HG03039 (cell line): ENCODE measurements at regions not wholly inside any gene's neighbourhood (a gene's known extent, or its start where the extent isn't known, plus 50 kb on each side); places are given as distances from the start of the nearest gene placed in this dataset.
"Not testable (repeated sequence)": the region's sequence is repeated elsewhere in the genome, so short reads cannot be mapped to it uniquely, and the experiment has no call there.

Experiments used
- ATAC-seq: cut with Tn5 transposase; IDR thresholded peaks from one replicate; pipeline ENCODE4 v1.9.1; 2021; ENCODE audit warnings: mild to moderate bottlenecking, moderate library complexity; ENCODE audit not compliant: unreplicated experiment

DNA sequence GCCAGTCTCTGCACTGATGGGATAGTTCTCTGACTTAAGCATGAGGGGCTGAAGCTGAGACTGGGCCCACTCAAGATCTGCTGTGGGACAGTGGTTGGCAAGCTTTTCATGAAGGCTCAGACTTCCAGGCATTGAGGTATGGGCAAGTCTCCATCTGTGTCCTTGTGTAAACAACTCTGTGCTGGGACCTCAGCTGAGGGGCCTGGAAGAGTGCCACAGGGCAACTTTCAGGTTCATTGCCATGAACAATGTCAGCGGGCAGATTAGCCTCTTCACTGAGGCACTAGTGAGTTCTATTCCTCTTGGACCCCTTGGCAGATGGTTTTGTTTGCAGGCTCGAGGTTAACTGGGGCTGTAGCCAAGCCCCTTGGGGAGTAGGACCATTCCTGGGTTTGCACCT lies 127.1 kb downstream of the MRPS30 start:
- no peak for ATAC-seq

DNA sequence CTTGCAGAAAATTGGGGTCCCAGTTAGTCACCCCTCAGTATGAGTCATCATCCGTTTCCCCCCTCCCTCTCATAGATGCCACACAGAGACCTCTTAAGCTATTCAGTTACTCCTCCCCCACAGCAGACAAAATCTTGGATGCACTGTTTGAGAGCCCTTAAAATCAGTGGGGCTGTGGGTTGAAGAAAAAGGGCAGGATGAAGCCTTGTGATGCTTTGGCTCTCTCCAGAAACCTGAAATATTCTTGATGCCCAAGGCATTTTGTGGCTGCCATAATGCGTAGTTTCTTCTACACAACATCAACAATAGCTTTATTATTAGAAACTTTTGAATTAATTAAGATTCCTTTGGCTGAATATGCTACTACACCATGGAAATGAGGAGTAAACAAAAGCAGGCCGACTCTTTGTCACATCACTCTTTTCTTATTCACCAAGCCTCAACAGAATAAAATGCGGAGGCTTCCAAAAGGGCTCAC lies 133.8 kb downstream of the MRPS30 start:
- ATAC-seq = no peak

DNA sequence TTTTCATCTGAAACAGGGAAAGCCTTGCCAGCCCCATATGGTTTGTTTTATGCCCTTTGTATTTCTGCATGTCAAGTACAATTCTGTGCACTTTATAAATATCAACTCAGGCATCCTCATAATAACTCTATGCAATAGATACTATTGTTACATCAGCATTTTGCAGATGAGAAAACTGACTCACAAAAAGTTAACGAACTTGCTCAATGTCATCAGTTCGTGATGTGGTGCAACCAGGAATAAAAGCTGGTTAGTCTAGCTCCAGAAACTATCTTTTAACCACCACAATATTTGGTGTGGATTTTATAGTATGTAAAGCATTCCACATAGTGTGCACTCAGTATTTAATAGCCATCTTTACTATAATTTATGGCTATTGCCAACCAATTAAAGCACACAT lies 134.9 kb downstream of the MRPS30 start:
- ATAC-seq = no peak

DNA sequence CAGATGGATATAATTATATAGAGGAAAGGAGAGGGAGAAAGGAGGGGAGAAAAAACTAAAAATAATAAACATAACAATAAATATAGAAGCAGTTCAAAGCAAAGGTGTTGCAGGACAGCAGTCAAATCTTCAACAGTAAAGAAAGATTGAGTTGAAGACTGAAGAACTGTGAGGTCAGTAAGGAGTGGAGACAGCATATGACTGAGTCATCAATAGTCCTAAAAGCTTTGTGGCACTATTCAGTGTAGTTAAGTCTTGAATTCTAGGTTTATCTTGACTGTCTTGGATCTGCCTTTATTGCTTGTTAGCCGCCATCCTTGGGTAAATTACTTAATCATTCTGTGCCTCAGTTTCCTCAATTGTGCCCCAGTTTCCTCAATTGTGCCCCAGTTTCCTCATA lies 137.0 kb downstream of the MRPS30 start:
- no peak for ATAC-seq

DNA sequence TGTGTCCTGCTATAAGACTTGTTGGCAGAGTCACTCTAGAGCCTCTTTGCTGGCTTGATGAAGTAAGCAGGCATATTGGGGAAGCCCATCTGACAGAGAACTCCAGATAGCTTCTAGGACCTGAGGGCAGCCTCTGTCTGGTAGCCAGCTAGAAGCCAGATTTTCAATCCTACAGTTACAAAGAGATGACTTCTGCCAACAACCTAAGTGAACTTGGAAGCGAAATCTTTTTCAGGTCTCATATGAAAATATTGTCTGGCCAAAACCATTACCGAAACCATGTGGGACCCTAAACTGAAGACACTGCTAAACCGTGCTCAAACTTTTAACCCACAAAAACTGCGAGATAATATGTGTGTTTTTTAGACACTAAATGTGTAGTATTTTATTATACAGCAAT lies 140.9 kb downstream of the MRPS30 start:
- no peak for ATAC-seq

DNA sequence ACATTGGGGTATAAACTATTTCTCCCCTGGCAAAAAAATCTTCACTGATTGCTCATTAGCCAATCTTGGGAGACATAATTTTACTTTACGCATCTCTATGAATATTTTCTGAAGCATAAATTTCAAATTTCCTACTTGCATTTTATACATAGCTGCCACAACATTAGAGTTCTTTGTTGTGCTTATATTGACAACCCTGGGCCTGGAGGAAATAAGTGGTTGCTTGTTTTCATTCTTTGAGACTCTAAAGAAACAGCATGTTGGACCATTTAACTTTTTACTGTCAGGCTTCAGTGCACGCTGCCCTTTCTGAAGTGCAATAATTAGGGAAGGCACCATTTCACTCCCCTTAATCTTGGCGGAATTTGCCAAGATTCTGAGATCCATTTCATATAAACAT lies 142.6 kb downstream of the MRPS30 start:
- ATAC-seq = no peak

DNA sequence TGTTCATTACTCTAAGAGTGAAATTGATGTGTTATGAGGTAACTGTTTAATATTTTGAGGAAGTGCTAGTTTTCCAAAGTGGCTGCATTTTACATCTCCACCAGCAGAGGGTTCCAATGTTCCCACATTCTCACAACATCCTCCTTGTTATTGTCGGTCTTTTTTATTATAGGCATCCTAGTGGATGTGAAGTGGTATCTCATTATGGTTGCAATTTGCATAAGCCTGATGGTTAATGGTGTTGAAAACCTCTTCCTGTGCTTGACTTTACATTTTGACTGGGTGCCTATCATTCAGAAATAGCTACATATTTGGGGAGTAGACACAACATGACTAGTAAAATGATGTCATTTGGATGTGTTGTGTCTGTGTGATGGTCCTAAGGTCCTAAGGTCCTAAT lies 143.6 kb downstream of the MRPS30 start:
- peak; percentile 78 for ATAC-seq

DNA sequence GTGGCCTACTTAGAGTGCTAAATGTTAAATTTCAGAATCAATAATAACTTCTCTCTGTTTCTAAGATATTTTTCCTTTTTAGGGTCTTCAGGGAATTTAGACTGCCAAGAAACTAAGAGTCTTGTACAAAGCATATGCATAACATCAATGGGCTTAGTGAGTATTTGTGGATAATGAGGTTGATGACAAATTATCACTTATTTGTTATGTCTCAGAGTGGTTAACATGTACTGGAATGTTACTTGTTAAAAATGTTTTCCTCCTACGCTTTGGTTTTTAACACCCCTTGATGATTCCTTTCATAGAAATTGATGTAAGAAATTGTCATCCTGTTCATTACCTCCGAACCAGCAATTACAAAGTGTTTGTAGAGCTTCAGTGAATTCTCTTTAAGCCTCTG lies 144.3 kb downstream of the MRPS30 start:
- no peak for ATAC-seq

DNA sequence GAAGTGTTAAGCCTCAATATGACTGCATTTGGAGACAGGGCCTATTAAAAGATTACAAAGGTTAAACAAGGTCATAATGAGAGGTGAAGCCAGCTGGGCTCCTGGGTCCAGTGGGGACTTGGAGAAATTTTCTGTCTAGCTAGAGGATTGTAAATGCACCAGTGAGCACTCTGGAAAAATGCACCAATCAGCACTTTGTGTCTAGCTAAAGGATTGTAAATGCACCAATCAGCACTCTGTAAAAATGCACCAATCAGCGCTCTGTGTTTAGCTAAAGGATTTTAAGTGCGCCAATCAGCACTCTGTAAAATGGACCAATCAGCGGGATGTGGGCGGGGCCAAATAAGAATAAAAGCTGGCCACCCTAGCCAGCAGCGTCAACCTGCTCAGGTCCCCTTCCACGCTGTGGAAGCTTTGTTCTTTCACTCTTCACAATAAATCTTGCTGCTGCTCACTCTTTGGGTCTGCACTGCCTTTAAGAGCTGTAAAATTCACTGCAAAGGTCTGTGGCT lies 150.3 kb downstream of the MRPS30 start:
- not testable (repeated sequence) for ATAC-seq

DNA sequence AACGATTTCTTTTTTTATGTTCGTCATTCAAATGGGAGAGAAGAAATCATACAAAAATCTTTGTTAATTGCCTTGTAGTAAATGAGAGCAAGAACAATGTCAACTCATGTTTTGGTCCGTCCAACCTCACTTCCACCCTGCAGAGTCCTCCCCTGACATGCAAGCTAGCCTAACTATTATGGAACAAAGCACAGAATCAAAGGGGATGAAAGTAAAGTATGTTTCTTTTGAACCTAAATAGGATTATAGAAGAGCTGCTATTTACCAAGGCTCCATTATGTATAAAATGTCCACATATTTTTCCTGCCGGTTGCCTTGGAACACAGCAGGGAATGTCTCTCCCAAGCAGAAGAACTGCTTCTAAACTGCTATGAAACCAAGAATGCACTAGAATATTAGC lies 161.1 kb downstream of the MRPS30 start:
- no peak for ATAC-seq

DNA sequence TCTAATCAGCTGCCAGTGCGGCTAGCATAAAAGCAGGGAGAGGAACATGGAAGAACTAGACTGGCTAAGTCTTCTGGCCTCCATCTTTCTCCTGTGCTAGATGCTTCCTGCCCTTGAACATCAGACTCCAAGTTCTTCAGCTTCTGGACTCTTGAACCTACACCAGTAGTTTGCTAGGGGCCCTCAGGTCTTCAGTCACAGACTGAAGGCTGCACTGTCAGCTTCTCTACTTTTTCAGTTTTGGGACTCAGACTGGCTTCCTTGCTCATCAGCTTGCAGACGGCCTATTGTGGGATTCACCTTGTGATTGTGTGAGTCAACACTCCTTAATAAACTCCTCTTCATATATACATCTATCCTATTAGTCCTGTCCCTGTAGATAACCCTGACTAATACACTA lies 162.2 kb downstream of the MRPS30 start:
- not testable (repeated sequence) for ATAC-seq

DNA sequence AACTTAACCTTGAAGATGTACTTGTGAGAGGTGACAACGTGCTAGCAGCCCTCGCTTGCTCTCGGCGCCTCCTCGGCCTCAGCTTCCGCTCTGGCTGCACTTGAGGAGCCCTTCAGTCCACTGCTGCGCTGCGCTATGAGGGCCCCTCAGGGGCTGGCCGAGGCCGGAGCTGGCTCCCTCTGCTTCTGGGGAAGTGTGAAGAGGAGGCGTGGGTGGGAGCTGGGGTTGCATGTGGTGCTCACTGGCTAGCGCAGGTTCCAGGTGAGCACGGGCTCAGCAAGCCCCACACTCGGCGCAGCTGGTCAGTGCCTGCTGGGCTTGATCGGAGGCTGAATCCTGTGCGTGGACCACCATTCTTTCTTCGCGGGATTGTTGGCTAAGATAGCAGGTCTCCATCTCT lies 166.1 kb downstream of the MRPS30 start:
- ATAC-seq = no peak

DNA sequence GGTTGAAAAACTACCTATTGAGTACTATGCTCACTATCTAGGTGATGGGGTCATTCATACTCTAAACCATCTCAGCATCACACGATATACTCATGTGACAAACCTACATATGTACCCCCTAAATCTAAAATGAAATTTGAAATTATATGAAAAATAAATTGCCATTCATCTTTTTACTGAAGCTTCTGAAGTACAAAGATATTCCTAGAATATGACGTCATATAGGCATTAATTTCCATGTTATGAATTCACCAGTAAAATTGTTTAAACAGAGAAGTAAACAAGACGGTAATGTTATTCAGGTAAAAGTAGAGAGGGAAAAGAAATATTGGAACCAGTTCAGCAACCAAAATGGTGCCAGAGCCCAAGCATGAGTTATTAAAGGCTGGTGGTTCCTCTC lies 173.0 kb downstream of the MRPS30 start:
- ATAC-seq = no peak

DNA sequence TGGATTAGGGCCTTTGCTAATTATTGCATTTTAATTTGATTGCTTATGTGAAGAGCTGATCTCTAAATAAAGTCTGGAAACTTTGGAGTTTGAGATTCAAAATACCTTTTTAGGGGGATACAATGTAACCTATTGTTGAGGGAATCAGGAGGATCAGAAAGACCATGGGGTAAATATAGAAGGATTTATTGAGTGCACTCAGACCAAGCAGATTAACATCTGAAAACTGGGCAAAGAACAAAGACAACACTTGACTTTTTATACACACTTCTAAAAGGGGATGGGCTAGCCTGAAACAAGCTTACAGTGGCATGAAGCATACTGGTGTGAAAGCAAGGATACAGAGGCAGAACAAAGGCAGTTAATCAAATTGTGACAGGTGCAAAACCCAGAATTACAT lies 174.3 kb downstream of the MRPS30 start:
- no peak for ATAC-seq

DNA sequence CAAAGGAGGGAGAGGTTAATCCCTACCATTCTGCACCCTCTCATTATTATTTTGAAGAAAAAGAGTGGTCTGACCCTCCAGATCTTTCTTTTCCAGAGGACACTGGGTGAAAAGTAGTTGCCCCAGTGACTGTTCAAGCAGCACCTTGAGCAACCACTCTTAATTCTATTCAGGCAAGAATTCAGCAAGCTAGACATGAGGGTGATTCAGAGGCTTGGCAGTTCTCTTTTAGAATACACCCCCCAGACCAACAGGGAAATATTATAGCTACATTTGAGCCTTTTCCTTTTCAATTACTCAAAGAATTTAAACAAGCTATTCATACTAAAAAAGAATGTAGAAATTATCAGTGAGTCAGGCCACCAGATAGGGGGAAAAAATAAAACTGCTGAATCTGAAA lies 178.3 kb downstream of the MRPS30 start:
- ATAC-seq = no peak

DNA sequence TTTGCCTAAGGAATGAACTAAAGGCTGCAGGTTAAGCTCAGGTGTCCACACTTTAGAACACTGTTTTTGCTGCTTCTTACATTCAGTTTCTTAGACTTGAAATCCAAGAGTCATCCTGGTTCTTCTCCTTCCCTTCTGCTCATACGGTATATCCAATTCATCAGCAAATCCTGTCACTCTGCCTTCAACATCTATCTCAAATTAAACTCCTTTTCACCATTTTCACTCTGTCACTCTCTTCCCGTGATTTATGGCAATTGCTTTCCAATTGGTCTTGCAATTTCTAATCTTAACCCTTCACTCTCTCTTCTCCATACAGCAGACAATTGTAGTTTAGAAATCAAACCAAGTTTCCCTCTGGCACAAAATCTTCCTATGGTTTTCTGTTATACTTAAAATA lies 182.9 kb downstream of the MRPS30 start:
- ATAC-seq = no peak

DNA sequence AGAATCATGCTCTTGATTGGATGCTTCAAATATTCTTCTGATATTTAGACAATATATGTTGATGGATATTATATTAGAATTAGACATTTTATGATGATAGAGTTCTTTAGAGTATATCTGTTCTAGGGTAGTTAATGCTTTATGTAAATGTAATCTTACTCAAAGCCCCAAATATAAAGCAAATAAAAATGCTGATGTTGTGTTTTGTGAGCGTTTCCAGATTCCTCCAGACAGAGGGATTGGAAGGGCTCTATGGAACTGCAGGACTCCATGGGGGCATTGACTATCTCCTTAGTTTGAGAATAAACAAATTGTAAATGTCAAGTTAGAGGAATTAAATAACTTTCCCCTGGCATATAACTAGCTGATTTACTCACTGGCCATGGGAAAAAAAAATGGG lies 184.5 kb downstream of the MRPS30 start:
- no peak for ATAC-seq

DNA sequence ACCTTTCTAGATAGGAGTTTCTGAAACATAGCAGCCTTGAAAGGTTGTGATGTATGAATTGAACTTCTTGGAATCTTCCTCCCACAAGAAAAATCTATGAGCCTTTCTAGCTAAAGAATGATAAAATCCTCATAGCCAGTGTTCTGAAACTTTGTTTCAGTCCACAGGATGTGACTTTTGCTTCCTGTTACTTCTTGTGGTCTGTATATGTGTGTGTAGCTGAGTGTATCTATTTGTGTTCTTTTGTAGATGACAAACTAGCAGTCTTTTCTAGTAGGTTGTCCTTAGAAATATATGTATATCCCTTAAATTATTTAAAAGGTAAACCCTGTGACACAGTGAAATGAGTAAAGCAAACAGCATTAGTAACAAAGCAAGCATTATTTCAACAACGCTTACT lies 188.8 kb downstream of the MRPS30 start:
- ATAC-seq = no peak

DNA sequence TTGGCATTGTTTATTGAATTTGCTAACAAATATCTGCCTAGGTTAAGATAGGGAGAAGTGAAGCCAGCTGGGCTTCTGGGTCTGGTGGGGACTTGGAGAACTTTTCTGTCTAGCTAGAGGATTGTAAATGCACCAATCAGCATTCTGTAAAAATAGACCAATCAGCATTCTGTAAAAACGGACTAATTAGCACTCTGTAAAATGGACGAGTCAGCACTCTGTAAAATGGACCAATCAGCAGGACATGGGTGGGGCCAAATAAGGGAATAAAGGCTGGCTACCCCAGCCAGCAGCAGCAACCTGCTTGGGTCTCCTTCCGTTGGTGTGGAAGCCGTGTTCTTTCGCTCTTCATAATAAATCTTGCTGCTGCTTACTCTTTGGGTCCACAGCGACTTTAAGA lies 198.4 kb downstream of the MRPS30 start:
- ATAC-seq = not testable (repeated sequence)

DNA sequence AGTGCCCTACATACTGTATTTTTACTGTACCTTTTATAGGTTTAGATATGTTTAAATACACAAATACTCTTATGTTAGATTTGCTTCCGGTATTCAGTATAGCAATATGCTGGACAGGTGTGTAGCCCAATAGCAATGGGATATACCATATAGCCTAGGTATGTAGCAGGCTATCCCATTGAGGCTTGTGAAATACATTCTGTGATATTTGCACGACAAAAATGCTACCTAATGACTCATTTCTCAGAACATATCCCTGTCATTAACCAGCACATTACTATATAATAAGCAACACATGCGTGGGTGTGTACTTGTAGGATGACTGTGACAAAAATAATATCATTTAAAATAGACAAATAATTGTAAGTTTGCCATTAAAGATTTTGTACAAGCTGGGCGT lies 208.8 kb downstream of the MRPS30 start:
- no peak for ATAC-seq

DNA sequence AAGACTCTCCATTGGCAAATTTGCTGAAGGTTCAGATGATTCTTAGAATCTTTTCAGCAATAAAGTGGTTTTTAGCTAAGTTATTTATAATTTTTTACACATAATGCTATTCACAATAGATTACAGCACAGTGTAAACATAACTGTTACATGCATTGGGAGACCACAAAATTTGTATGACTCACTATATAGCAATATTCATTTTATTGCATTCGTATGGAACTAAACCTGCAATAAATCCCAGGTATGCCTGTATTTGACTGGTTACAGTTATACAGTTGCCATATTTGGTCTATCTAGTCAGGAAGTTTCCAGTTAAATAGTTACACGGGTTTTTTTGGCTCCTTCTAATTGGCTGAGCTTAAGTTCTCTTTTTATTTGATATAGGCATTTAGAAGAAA lies 220.8 kb downstream of the MRPS30 start:
- no peak for ATAC-seq

DNA sequence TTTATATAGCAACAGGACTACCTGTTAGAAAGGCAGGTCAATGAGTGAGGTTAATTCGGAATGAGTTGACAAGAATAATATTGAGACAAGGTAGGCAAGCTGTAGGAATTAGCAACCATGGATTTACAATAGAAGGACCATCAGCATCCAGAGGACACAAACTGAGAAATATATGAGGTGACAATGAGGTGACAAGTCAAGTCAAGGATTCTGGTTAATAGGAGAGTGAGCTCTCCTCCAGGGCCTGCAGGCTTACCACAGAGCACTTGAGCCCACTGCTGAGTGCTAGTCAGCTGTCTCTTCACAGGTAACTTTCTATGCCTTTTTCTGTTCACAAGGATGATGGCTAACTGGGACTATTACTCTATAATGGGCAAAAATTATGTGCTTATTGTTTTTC lies 227.2 kb downstream of the MRPS30 start:
- ATAC-seq = no peak

DNA sequence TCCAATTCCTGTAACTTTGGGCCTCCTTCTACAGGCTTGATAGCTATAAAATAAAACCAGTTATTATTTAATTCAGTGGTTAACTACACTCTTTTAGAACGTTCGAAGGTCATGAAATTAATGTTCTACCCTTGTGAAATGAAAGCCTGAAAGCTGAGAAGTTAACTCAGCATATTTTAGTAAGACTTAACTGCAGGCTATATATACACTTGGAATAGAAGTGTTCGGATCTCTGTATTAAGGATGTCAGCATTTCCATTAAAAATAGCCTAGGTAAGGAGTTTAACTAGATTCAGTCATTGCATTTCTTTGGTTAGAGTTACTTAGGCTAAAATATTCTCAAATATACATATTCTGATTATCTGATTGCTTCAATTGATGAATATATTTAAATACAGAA lies 229.2 kb downstream of the MRPS30 start:
- ATAC-seq = no peak
